HepG2 (cell line): ENCODE measurements at regions not wholly inside any gene's neighbourhood (a gene's known extent, or its start where the extent isn't known, plus 50 kb on each side); places are given as distances from the start of the nearest gene placed in this dataset.

ENCODE experiments used
- ATAC-seq: fragments of 200-7000 bp; cut with Tn5 transposase; 3 replicates; pipeline ENCODE4 v1.9.1; 2020; ENCODE audit warnings: mild to moderate bottlenecking, moderate library complexity
- BruUV-seq: library from RNA; stranded (reverse); fragments of 400-500 nt; replicated peaks from 2 replicates; lab custom pipeline; 2021; lab: Mats Ljungman, UMichigan
- CTCF ChIA-PET: fragments of 300-600 bp; formaldehyde crosslinking; extraction: SDS; loops from one replicate; lab custom pipeline; 2021; ENCODE audit warnings: low total read pairs, inconsistent platforms, low intra/inter-chr PET ratio; lab: Yijun Ruan, JAX
- POLR2A ChIA-PET: fragments of 350-600 bp; sonication (Branson Sonifier 250); formaldehyde crosslinking; loops from one replicate; lab custom pipeline; 2020; ENCODE audit warnings: antibody characterized with exemption, inconsistent platforms; lab: Yijun Ruan, JAX
- DNase-seq: peaks from one replicate; pipeline ENCODE4 v3.0.0-alpha.2; 2015; ENCODE audit warnings: low spot score
- FAIRE-seq: peaks from 3 replicates; lab custom pipeline; 2011; peaks lifted over from hg19 to GRCh38; lab: Jason Lieb, UNC
- H2AFZ ChIP-seq: one replicate; pipeline ENCODE4 v1.6.1; 2011; ENCODE audit warnings: low read length, inconsistent platforms
- H3K27ac ChIP-seq: fragments of 300-600 bp; 3 replicates; pipeline ENCODE4 v1.8.0; 2011; ENCODE audit warnings: mixed run types, mild to moderate bottlenecking, mixed read lengths, low read length, inconsistent platforms; ENCODE audit not compliant: insufficient read depth; ENCODE audit errors: extremely low read length
- H3K27me3 ChIP-seq, 2 experiments: fragments of 200-600 bp in 1 of 2; 2 replicates in 1 of 2; 3 replicates in 1 of 2; pipeline versions ENCODE4 v1.6.0 to v1.8.0; 2011; ENCODE audit warnings: low read length in 2 of 2, mild to moderate bottlenecking in 2 of 2, moderate library complexity in 2 of 2, inconsistent platforms in 1 of 2; ENCODE audit not compliant: insufficient read depth in 2 of 2, control insufficient read depth in 1 of 2
- H3K36me3 ChIP-seq, 2 experiments: fragments of 200-600 bp in 1 of 2; replicated peaks in 1 of 2; 2 replicates in 1 of 2; 3 replicates in 1 of 2; pipeline versions ENCODE4 v1.5.1 to v1.8.0; 2011; ENCODE audit warnings: low read length in 2 of 2, inconsistent platforms in 1 of 2; ENCODE audit not compliant: insufficient read depth in 2 of 2, control insufficient read depth in 1 of 2
- H3K4me1 ChIP-seq: 2 replicates; pipeline ENCODE4 v1.5.1; 2012; ENCODE audit warnings: low read length, inconsistent platforms; ENCODE audit not compliant: insufficient read depth
- H3K4me2 ChIP-seq: 2 replicates; pipeline ENCODE4 v1.6.0; 2011; ENCODE audit warnings: low read depth, low read length, inconsistent platforms
- H3K4me3 ChIP-seq, 3 experiments: fragments of 200-600 bp in 1 of 3; sonication (generic), shearing (Covaris generic) in 1 of 3; replicated peaks in 1 of 3; 2 replicates each; pipeline ENCODE4 v1.5.1; 2011 to 2016; ENCODE audit warnings: low read length in 3 of 3, inconsistent platforms in 2 of 3, low read depth in 2 of 3, mild to moderate bottlenecking in 2 of 3, control low read depth in 1 of 3, mixed read lengths in 1 of 3; ENCODE audit not compliant: insufficient read depth in 1 of 3
- H3K79me2 ChIP-seq: one replicate; pipeline ENCODE4 v1.6.1; 2011; ENCODE audit warnings: low read length, inconsistent platforms; ENCODE audit not compliant: insufficient read depth
- H3K9ac ChIP-seq: 2 replicates; pipeline ENCODE4 v1.6.0; 2011; ENCODE audit warnings: mild to moderate bottlenecking, low read depth, low read length, inconsistent platforms; ENCODE audit not compliant: insufficient read depth
- H3K9me3 ChIP-seq: 2 replicates; pipeline ENCODE4 v1.5.1; 2012; ENCODE audit warnings: mild to moderate bottlenecking, low read length
- H4K20me1 ChIP-seq: 2 replicates; pipeline ENCODE4 v1.6.0; 2011; ENCODE audit warnings: inconsistent platforms, mild to moderate bottlenecking, low read length, moderate library complexity; ENCODE audit not compliant: insufficient read depth
- HNF4A ChIP-seq: sonication (generic); formaldehyde crosslinking; IDR thresholded peaks from 2 replicates; pipeline ENCODE4 v1.4.0; 2020; ENCODE audit warnings: missing genetic modification reagents
- PRDM15 ChIP-seq: sonication (generic); formaldehyde crosslinking; IDR thresholded peaks from 2 replicates; pipeline ENCODE4 v1.4.0; 2020; ENCODE audit warnings: missing genetic modification reagents
- RBM22 ChIP-seq: fragments of 200-400 bp; formaldehyde crosslinking; optimal IDR thresholded peaks from 2 replicates; pipeline ENCODE3; 2017; ENCODE audit warnings: mild to moderate bottlenecking, low read length, moderate library complexity
- WGBS: methylation state at CpG from one replicate; pipeline ENCODE4 v1.1.6; 2017; ENCODE audit warnings: low lambda C conversion rate; 5-methylcytosine and 5-hydroxymethylcytosine counted together
- in situ Hi-C: cut with HindIII; loops from 2 replicates; pipeline ENCODE4 v1.10.0; 2017; ENCODE audit warnings: low pct_unique_long_range_greater_than_20kb; ENCODE audit not compliant: extremely low pct_ligation_motif_present
- intact Hi-C: fragments of 100-400 bp; cut with micrococcal nuclease; formaldehyde crosslinking; loops from one replicate; pipeline ENCODE4 v1.10.0; 2022; ENCODE audit not compliant: unreplicated experiment

DNA sequence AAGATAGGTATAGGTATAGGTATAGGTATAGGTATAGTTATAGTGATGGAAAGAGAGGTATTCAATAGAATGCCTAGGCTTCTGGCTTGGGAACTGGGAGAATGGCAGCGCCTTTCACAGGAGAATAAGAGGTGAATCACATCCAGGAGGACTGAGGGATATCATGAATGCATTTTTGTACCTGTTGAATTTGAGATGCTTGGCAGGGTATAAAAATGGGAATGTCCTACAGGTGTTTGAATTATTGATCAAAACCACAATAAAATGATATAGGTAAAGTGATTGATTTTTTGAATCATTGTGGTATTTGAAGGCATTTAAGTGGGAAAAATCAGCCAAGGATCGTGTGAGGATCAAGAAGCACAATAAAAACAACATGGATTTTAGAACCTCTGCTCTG lies 119.2 kb upstream of the ARG1 start:
- no peaks in the 10 kb centered on the region for H4K20me1 ChIP-seq
- H3K4me3 ChIP-seq, result no peak overlapping the region
- H3K27ac ChIP-seq, result no peak overlapping the region
- whole genome bisulfite sequencing, result 2% methylated on average over 2 of the region's 2 CpGs
- H3K9ac ChIP-seq, result no peak overlapping the region
- no peak for TF ChIP-seq RBM22
- no peaks in the 10 kb centered on the region for H3K79me2 ChIP-seq
- CTCF ChIA-PET, result no interaction called here
- ATAC-seq, result no peak
- BruUV-seq, result no TSS peak
- POLR2A ChIA-PET, result no interaction called here
- intact Hi-C loops, result no loop called here
- H3K4me2 ChIP-seq, result no peak overlapping the region
- no peak overlapping the region for H2AFZ ChIP-seq
- in situ Hi-C loops, result no loop called here
- peaks cover 0 to 1% of the 10 kb centered on the region in 2 experiments; a peak in 1 of 5 replicates for H3K27me3 ChIP-seq
- no peak for DNase-seq
- no peaks in the 10 kb centered on the region for H3K36me3 ChIP-seq
- FAIRE-seq, result no peak
- H3K9me3 ChIP-seq, result no peaks in the 10 kb centered on the region
- no peaks in the 10 kb centered on the region for H3K4me1 ChIP-seq

DNA sequence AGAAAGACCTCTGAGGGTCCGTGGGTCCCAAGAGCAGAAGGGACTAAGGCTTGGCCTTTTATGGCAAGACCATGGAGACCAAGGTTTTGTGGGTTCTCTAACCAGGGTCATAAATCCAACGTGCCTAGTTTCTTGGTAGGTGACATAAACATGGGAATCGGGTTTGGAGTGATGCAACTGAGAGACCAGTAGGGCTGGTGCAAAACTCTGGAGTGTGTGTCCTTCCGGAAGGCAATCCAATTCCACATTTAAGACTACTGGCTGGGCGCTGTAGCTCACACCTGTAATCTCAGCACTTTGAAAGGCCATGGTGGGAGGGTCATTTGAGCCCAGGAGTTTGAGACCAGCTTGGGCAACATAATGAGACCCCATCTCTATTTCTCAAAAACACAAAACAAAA lies 116.5 kb upstream of the ARG1 start:
- no peak for DNase-seq
- Histone ChIP-seq H3K9ac (no peak overlapping the region), H3K4me2 (no peak overlapping the region), H3K27ac (no peak overlapping the region), H3K27me3 (0 out of 5 replicates have a peak, but pooled peaks cover 0 to 1% of the 10 kb centered on the region in 2 experiments), H3K9me3 (no peaks in the 10 kb centered on the region), H3K36me3 (no peaks in the 10 kb centered on the region), H3K4me1 (no peaks in the 10 kb centered on the region), H4K20me1 (no peaks in the 10 kb centered on the region), H3K4me3 (no peak overlapping the region), H2AFZ (no peak overlapping the region), H3K79me2 (no peaks in the 10 kb centered on the region)
- ChIA-PET POLR2A (no interaction called here), CTCF (no interaction called here)
- no peak for TF ChIP-seq HNF4A (CRISPR knock-in tag)
- TF ChIP-seq PRDM15 (CRISPR knock-in tag), result peak; percentile 89
- BruUV-seq, result no TSS peak
- WGBS, result 29% methylated on average over 5 of the region's 5 CpGs
- ATAC-seq, result no peak
- FAIRE-seq, result no peak
- in situ Hi-C loops, result no loop called here
- intact Hi-C loops, result no loop called here
